Keratinocyte (primary cell): ENCODE measurements at regions not wholly inside any gene's neighbourhood (a gene's known extent, or its start where the extent isn't known, plus 50 kb on each side); places are given as distances from the start of the nearest gene placed in this dataset.

Source experiments
- DNase-seq: peaks from one replicate; pipeline ENCODE4 v3.0.0-alpha.2; 2011; ENCODE audit warnings: low read depth, missing footprints, low spot score
- FAIRE-seq: peaks from 2 replicates; lab custom pipeline; 2011; peaks lifted over from hg19 to GRCh38; lab: Jason Lieb, UNC
- H2AFZ ChIP-seq: 2 replicates; pipeline ENCODE4 v1.6.0; 2012; ENCODE audit warnings: low read length, control low read depth, inconsistent platforms; ENCODE audit not compliant: control insufficient read depth
- H3K27ac ChIP-seq: 2 replicates; pipeline ENCODE4 v1.5.1; 2011; ENCODE audit warnings: low read length; ENCODE audit not compliant: control insufficient read depth, insufficient read depth
- H3K27me3 ChIP-seq: 3 replicates; pipeline ENCODE4 v1.6.0; 2011; ENCODE audit warnings: low read length; ENCODE audit not compliant: control insufficient read depth, insufficient read depth; ENCODE audit errors: extremely low read depth
- H3K36me3 ChIP-seq, 2 experiments: 2 replicates in 1 of 2; 3 replicates in 1 of 2; pipeline ENCODE4 v1.5.1; 2011; ENCODE audit warnings: low read length in 2 of 2, mild to moderate bottlenecking in 1 of 2; ENCODE audit not compliant: control insufficient read depth in 2 of 2, insufficient read depth in 2 of 2; ENCODE audit errors: extremely low read depth in 1 of 2
- H3K4me1 ChIP-seq: 3 replicates; pipeline ENCODE4 v1.5.1; 2011; ENCODE audit warnings: low read length; ENCODE audit not compliant: control insufficient read depth, insufficient read depth; ENCODE audit errors: extremely low read depth
- H3K4me2 ChIP-seq: 3 replicates; pipeline ENCODE4 v1.6.0; 2011; ENCODE audit warnings: low read depth, low read length; ENCODE audit not compliant: control insufficient read depth, insufficient read depth; ENCODE audit errors: extremely low read depth
- H3K4me3 ChIP-seq, 3 experiments: fragments of 200-600 bp in 1 of 3; sonication (generic) in 1 of 3; 2 replicates in 2 of 3; 3 replicates in 1 of 3; pipeline ENCODE4 v1.5.1; 2011 to 2016; ENCODE audit warnings: low read length in 3 of 3, mild to moderate bottlenecking in 3 of 3, control low read depth in 2 of 3, inconsistent platforms in 1 of 3, low read depth in 1 of 3, mixed read lengths in 1 of 3, mixed run types in 1 of 3, moderate library complexity in 1 of 3; ENCODE audit not compliant: control insufficient read depth in 2 of 3, insufficient read depth in 2 of 3; ENCODE audit errors: extremely low read depth in 1 of 3
- H3K79me2 ChIP-seq: 2 replicates; pipeline ENCODE4 v1.6.0; 2012; ENCODE audit warnings: low read length; ENCODE audit not compliant: control insufficient read depth, insufficient read depth
- H3K9ac ChIP-seq: 3 replicates; pipeline ENCODE4 v1.6.0; 2011; ENCODE audit warnings: low read length; ENCODE audit not compliant: control insufficient read depth, insufficient read depth; ENCODE audit errors: extremely low read depth
- H3K9me1 ChIP-seq: 3 replicates; pipeline ENCODE4 v1.6.0; 2011; ENCODE audit warnings: low read length; ENCODE audit not compliant: control insufficient read depth, insufficient read depth; ENCODE audit errors: extremely low read depth
- H3K9me3 ChIP-seq: 2 replicates; pipeline ENCODE4 v1.5.1; 2012; ENCODE audit warnings: low read depth, low read length; ENCODE audit not compliant: control insufficient read depth
- H4K20me1 ChIP-seq: 3 replicates; pipeline ENCODE4 v1.6.0; 2011; ENCODE audit warnings: low read length; ENCODE audit not compliant: control insufficient read depth, insufficient read depth; ENCODE audit errors: extremely low read depth
- CTCF ChIP-seq, 3 experiments: IDR thresholded peaks in 1 of 3; conservative IDR thresholded peaks in 1 of 3; optimal IDR thresholded peaks in 1 of 3; 2 replicates in 2 of 3; 3 replicates in 1 of 3; pipeline versions ENCODE3 to v1.5.1; 2011; ENCODE audit warnings: low read length in 3 of 3, mild to moderate bottlenecking in 3 of 3, moderate library complexity in 2 of 3, control low read depth in 1 of 3, inconsistent platforms in 1 of 3; ENCODE audit not compliant: insufficient read depth in 2 of 3; ENCODE audit errors: extremely low read depth in 1 of 3
- EZH2 ChIP-seq: IDR thresholded peaks from one replicate; pipeline ENCODE4 v1.6.1; 2012; ENCODE audit warnings: inconsistent platforms, mild to moderate bottlenecking, low read length, moderate library complexity
- dilution Hi-C: fragments of 300-500 bp; cut with MboI; formaldehyde crosslinking; loops from one replicate; pipeline ENCODE4 v1.7.0; 2020; ENCODE audit warnings: low sequenced_read_pairs; ENCODE audit not compliant: extremely low pct_ligation_motif_present

- Histone ChIP-seq H3K4me2 (no peak overlapping the region), H3K4me1 (no peaks in the 10 kb centered on the region), H3K27me3 (no peaks in the 10 kb centered on the region), H3K79me2 (no peaks in the 10 kb centered on the region), H4K20me1 (no peaks in the 10 kb centered on the region), H3K36me3 (no peaks in the 10 kb centered on the region), H3K4me3 (no peak overlapping the region), H3K9ac (no peak overlapping the region), H3K9me3 (no peaks in the 10 kb centered on the region), H2AFZ (no peak overlapping the region), H3K27ac (no peak overlapping the region), H3K9me1 (no peaks in the 10 kb centered on the region)
- DNase-seq (no peak), FAIRE-seq (no peak)
- dilution Hi-C loops, result no loop called here
- no peak for TF ChIP-seq EZH2
- no peak for TF ChIP-seq CTCF (optimal IDR thresholded peaks at IDR 0.05 in 1 of 3, IDR thresholded peaks at IDR 0.05 in 1 of 3, conservative IDR thresholded peaks at IDR 0.05 in 1 of 3; ENCODE audit: extremely low read depth in 1 of 3, insufficient read depth in 2 of 3, low read length in 3 of 3)
Measured at GRCh38 chr5:99614888-99615287, 686.1 kb upstream of the CHD1 start.

GRCh38 chr5:99607124-99607523 is 678.3 kb upstream of the CHD1 start:
- no peak for TF ChIP-seq EZH2
- no peak for TF ChIP-seq CTCF (optimal IDR thresholded peaks at IDR 0.05 in 1 of 3, IDR thresholded peaks at IDR 0.05 in 1 of 3, conservative IDR thresholded peaks at IDR 0.05 in 1 of 3; ENCODE audit: extremely low read depth in 1 of 3, insufficient read depth in 2 of 3, low read length in 3 of 3)
- Histone ChIP-seq H3K9me1 (no peaks in the 10 kb centered on the region), H3K4me3 (no peak overlapping the region), H2AFZ (no peak overlapping the region), H3K36me3 (no peaks in the 10 kb centered on the region), H3K9me3 (no peaks in the 10 kb centered on the region), H3K4me2 (no peak overlapping the region), H3K27ac (no peak overlapping the region), H3K79me2 (no peaks in the 10 kb centered on the region), H3K9ac (no peak overlapping the region), H3K4me1 (no peaks in the 10 kb centered on the region), H3K27me3 (no peaks in the 10 kb centered on the region), H4K20me1 (no peaks in the 10 kb centered on the region)
- FAIRE-seq (no peak), DNase-seq (no peak)
- dilution Hi-C loops, result no loop called here
